HAP-1 (cell line): ENCODE measurements at regions not wholly inside any gene's neighbourhood (a gene's known extent, or its start where the extent isn't known, plus 50 kb on each side); places are given as distances from the start of the nearest gene placed in this dataset.
"Not testable (repeated sequence)": the region's sequence is repeated elsewhere in the genome, so short reads cannot be mapped to it uniquely, and the experiment has no call there.

Experiments
- DNase-seq, 2 experiments: peaks; one replicate each; pipeline ENCODE4 v3.0.0-alpha.2; 2016 to 2020; ENCODE audit warnings: low spot score in 2 of 2
- H3K27me3 ChIP-seq: fragments of 250-450 bp; sonication (Bioruptor Pico); 2 replicates; pipeline ENCODE4 v1.5.1; 2020; ENCODE audit warnings: low read depth, mild to moderate bottlenecking, moderate library complexity
- H3K36me3 ChIP-seq: fragments of 250-450 bp; sonication (Bioruptor Pico); replicated peaks from 2 replicates; pipeline ENCODE4 v1.5.1; 2020; ENCODE audit warnings: mild to moderate bottlenecking
- H3K4me1 ChIP-seq: fragments of 250-450 bp; sonication (Bioruptor Pico); 2 replicates; pipeline ENCODE4 v1.5.1; 2020; ENCODE audit warnings: mild to moderate bottlenecking
- H3K4me3 ChIP-seq: fragments of 250-450 bp; sonication (Bioruptor Pico); 2 replicates; pipeline ENCODE4 v1.5.1; 2020; ENCODE audit warnings: mild to moderate bottlenecking, moderate library complexity
- H3K9me3 ChIP-seq: fragments of 250-450 bp; sonication (Bioruptor Pico); 2 replicates; pipeline ENCODE4 v1.5.1; 2020; ENCODE audit warnings: mild to moderate bottlenecking, moderate library complexity
- in situ Hi-C: fragments of 300-500 bp; cut with MboI; formaldehyde crosslinking; loops from 3 replicates; pipeline ENCODE4 v1.14.3; 2020; ENCODE audit warnings: low sequenced_read_pairs, inconsistent platforms, mixed read lengths

DNA sequence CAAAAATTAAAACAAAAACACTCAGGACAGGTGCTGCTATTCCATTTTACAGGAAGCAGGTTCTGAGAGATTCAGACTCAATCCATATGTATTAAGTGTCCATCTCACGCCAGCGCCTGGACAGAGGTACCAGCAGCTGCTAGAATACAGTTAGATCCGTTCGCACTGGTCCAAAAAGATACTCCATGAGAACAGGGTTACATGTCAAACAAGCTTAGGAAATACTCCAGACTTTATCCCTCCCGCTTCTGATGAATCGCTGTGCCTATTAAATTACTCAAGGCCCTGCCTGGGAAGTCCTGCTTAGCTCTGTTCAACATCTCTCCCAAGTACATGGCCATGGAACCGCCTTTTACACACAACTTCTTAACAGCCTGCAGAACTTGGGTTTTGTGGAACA, 50.2 kb upstream of the SLC35C1 start:
- H3K27me3 ChIP-seq = peaks cover 12% of the 10 kb centered on the region
- in situ Hi-C loops = loop anchor here (25.0 kb wide), 2 partner anchors 617 to 817 kb away; partner anchors contain the start of gene PRDM11

DNA sequence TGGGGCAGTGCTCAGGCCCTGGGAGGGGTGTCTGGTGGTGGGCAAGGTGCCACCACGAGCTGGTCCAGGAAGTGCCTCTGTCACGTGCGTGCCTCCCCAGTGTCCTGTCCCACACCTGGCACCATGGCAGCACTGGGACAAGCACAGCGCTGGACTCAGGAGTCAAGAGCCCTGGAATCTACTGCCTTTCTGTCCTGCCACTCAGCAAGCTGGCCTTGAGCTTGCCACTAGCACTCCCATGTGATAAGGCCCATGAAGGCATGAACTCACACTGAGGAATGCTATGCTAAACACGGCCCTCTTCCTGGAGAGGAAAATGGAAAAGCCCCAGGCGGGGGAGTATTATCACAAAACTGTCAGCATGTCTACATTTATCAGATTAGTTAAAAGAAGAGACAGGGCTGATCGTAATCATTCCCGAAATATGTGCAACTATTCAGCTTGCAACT, 50.7 kb upstream of the SLC35C1 start:
- no peak for DNase-seq
- H3K36me3 ChIP-seq = no peaks in the 10 kb centered on the region
- peaks cover 12% of the 10 kb centered on the region for H3K27me3 ChIP-seq
- no peaks in the 10 kb centered on the region; the same call in 1 of the 2 replicates for H3K9me3 ChIP-seq
- no peaks in the 10 kb centered on the region for H3K4me1 ChIP-seq
- in situ Hi-C loops = loop anchor here (25.0 kb wide), 2 partner anchors 617 to 817 kb away; partner anchors contain the start of gene PRDM11
- no peak overlapping the region for H3K4me3 ChIP-seq

More for the DNA sequence above, 50.2 kb upstream of the SLC35C1 start:
- no peak overlapping the region for H3K4me3 ChIP-seq
- no peaks in the 10 kb centered on the region; the same call in 1 of the 2 replicates for H3K9me3 ChIP-seq
- no peaks in the 10 kb centered on the region for H3K36me3 ChIP-seq
- DNase-seq = no peak
- H3K4me1 ChIP-seq = no peaks in the 10 kb centered on the region

DNA sequence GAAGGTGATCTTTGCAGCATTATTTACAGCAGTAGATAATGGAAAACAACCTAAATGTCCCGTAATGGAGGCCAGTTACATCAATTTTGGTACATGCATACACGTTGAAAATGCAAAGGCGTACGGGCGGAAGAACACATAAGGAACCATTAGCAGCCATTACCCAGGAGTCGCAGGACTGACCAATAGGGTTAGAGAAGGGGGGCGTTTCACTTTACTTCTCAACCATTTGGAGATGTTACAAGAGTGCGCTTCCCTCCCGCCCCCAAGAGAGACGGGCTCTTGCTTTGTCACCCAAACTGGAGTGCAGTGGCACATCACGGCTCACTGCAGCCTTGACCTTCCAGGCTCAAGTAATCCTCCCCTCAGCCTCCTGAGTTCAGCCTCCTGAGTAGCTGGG, 52.8 kb upstream of the SLC35C1 start:
- DNase-seq = no peak
- in situ Hi-C loops = loop anchor here (25.0 kb wide), 2 partner anchors 615 to 815 kb away; partner anchors contain the start of gene PRDM11
- Histone ChIP-seq H3K36me3 (no peaks in the 10 kb centered on the region), H3K9me3 (no peaks in the 10 kb centered on the region; the same call in 1 of the 2 replicates), H3K27me3 (peaks cover 12% of the 10 kb centered on the region), H3K4me1 (no peaks in the 10 kb centered on the region), H3K4me3 (no peak overlapping the region)

DNA sequence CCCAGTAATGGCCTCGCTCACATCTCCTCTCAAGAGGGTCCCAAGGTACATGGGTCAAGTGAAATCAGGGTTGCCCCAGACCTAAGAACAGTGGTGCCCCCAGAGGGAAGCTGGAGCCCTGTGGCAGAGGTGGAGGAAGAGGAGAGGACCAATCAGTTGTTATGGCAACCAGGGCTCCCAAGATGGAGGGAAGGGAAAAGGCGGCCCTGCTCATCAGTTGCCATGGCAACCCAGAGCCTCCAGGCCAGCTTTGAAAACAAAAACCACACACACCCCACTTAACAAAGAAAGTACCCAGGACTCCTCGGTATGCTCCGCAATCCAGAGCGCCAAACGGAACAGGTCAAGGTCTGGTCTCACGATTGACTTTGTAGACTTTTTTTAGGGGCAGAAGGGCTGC, 53.5 kb upstream of the SLC35C1 start:
- H3K27me3 ChIP-seq = peaks cover 12% of the 10 kb centered on the region
- DNase-seq = peak; percentile 33 to 44
- no peaks in the 10 kb centered on the region; the same call in 1 of the 2 replicates for H3K9me3 ChIP-seq
- no peaks in the 10 kb centered on the region for H3K36me3 ChIP-seq
- H3K4me1 ChIP-seq = no peaks in the 10 kb centered on the region
- in situ Hi-C loops = loop anchor here (25.0 kb wide), 2 partner anchors 614 to 814 kb away; partner anchors contain the start of gene PRDM11
- H3K4me3 ChIP-seq = no peak overlapping the region

DNA sequence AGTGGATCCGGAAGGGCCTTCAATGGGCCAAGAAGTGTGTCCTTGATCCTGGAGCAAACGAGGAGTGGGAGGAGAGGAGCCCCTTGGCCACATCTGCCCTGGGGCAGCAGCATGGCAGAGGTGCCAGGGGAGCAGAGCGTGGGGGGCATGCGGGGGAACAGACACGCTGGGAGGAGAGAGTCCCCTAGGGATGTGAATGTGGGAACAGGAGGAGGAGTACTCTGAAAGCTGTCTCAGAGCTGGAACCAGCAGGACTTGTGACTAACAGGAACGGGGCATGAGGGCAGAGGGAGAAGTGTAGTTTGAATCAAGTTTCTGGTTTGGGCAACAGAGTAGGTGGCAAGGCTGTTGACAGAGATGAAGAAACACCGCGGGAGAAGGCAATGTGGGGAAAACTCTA, 54.5 kb upstream of the SLC35C1 start:
- in situ Hi-C loops = loop anchor here (25.0 kb wide), 2 partner anchors 613 to 813 kb away; partner anchors contain the start of gene PRDM11
- H3K4me3 ChIP-seq = no peak overlapping the region
- no peaks in the 10 kb centered on the region for H3K36me3 ChIP-seq
- no peak for DNase-seq
- H3K9me3 ChIP-seq = no peaks in the 10 kb centered on the region; the same call in 1 of the 2 replicates
- H3K4me1 ChIP-seq = no peaks in the 10 kb centered on the region
- H3K27me3 ChIP-seq = peaks cover 8% of the 10 kb centered on the region

DNA sequence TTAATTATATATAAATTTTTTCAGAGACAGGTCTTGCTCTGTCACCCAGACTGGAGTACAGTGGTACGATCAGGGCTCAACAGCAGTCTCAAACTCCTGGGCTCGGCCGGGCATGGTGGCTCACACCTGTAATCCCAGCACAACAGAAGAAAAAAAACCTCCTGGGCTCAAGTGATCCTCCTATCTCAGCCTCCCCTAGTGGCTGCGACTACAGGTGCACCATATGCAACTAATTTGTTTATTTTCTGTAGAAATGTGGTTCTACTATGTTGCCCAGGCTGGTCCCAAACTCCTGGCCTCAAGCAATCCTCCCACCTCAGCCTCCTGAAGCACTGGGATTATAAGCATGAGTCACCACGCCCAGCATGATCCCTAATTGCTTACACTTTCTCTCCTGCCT, 56.1 kb upstream of the SLC35C1 start:
- Histone ChIP-seq H3K27me3 (peaks cover 3% of the 10 kb centered on the region; the same call in 1 of the 2 replicates), H3K4me3 (no peak overlapping the region), H3K4me1 (no peaks in the 10 kb centered on the region; the same call in 1 of the 2 replicates), H3K9me3 (no peaks in the 10 kb centered on the region; the same call in 1 of the 2 replicates), H3K36me3 (no peaks in the 10 kb centered on the region)
- DNase-seq = no peak
- in situ Hi-C loops = no loop called here

DNA sequence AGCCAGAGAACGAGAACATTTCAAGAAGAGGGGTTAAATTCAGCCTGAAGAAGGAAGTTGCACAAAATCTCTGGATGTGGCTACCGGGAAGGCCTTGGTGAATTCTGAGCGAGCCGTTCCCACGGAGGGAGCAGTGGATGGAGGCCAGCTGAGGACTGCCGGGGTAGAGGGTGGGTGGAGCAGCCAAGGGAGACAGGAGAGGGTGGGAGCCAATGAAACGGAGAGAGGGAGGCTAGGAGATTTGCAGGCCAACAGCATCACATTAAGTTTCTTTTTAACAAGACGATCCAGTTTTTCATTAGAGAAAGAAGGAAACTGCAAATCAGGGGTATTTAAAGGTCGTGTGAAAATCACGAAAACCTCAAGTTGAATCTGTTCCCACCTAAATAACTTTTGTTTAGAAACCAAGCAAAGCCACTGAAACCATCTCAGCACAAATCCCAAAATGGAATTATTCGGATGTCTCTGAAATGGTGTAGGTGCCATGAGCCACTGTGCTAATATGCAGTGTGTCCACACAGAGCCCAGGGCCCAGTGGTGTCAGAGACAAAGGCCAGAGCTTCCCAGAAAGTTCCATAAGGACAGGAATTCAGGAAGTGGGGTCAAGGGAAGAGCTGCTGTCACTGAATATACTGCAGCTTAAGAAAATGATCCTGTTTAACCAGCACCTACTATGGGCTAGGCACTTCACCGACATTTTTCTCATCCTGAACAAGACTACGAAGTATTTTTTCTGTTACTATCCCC, 59.7 kb upstream of the SLC35C1 start:
- in situ Hi-C loops = no loop called here

DNA sequence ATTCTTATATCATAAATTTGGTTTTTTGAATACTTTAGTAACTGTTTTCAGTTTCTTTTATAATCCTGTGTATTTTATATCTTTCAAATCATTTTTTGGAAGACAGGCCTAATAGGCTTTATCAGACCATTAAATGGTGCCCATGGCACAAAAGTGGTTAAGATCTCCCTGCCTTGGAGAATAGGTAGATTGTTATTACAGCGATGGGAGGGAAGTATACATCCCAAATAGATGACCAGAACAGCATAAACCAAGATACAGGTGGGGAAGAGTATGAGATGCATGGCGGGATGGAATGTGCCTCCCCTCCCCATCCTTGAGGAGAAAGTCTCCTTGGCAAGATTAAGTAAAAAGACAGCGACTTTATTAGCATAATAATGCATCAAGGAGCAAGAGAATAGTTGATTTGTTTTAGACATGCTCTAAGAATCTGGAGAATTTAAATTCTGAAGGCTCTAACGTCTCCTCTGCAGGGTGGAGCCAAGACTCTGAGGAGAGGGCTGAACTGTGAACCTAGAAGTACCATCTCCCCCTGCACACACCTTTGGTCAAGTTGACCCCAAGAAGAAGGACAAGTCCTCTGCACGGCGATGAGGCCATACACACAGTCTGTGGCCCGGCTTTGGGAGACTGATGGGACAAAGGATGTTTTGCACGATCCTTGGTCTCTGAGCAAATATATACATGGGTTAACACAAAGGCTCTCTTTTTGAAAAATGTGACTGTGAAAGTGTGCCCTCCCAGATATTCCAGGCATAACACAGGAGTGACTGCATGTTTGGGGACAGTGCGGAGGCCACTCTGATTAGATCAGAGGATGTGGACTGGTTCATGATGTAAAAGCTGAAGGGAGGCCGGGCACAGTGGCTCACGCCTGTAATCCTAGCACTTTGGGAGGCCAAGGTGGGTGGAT, 61.1 kb upstream of the SLC35C1 start:
- peak in 1 of 2 experiments; percentile 5 for DNase-seq
- in situ Hi-C loops = no loop called here
- Histone ChIP-seq H3K4me3 (no peak overlapping the region), H3K36me3 (no peaks in the 10 kb centered on the region), H3K9me3 (no peaks in the 10 kb centered on the region), H3K4me1 (no peaks in the 10 kb centered on the region; the same call in 1 of the 2 replicates), H3K27me3 (no peaks in the 10 kb centered on the region)

More for the DNA sequence above, 59.7 kb upstream of the SLC35C1 start:
- Histone ChIP-seq H3K9me3 (no peaks in the 10 kb centered on the region; the same call in 1 of the 2 replicates), H3K27me3 (no peaks in the 10 kb centered on the region), H3K4me3 (no peak overlapping the region), H3K4me1 (no peaks in the 10 kb centered on the region; the same call in 1 of the 2 replicates), H3K36me3 (no peaks in the 10 kb centered on the region)
- DNase-seq = no peak

DNA sequence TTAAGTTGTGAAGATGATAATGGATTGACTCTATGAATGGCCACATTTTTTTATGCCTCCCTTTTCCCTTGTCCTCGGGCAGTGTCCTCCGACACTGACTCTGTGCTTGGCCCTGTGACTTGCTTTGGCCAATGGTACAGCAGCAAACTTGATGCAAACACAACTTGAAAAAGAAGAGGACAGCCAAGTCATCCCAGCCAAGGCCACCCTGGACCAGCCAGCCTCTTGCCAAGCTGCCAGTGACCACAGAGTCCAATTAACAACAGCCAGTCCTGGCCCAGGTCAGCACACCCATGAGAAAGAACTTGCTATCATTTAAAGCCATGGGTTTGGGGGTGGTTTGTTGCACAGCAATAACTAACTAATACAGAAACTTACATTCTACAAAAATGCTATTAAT, 63.4 kb upstream of the SLC35C1 start:
- in situ Hi-C loops = no loop called here
- no peaks in the 10 kb centered on the region for H3K36me3 ChIP-seq
- no peak for DNase-seq
- H3K9me3 ChIP-seq = no peaks in the 10 kb centered on the region
- H3K27me3 ChIP-seq = no peaks in the 10 kb centered on the region
- H3K4me1 ChIP-seq = no peaks in the 10 kb centered on the region; the same call in 1 of the 2 replicates
- no peak overlapping the region for H3K4me3 ChIP-seq

DNA sequence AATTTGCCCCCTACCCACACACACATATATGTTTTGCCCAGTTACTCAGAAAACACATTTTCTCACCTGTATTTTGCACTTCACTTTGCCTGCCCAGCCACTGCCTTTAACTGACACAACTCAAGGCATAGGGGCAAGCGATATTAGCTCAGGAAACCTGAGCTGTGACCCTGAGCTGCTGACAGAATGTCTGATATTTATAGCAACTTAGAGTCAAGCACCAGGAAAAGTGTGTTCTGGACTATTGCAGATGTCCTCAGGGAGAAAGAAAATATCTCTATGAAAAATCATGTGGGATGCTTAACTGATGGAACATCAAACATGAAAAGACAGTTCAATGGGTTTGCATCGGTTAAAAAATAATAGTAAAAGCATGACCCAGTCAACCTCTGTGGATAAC, 63.9 kb upstream of the SLC35C1 start:
- Histone ChIP-seq H3K4me1 (no peaks in the 10 kb centered on the region; the same call in 1 of the 2 replicates), H3K4me3 (no peak overlapping the region), H3K36me3 (no peaks in the 10 kb centered on the region), H3K27me3 (no peaks in the 10 kb centered on the region), H3K9me3 (no peaks in the 10 kb centered on the region)
- no peak for DNase-seq
- in situ Hi-C loops = no loop called here

DNA sequence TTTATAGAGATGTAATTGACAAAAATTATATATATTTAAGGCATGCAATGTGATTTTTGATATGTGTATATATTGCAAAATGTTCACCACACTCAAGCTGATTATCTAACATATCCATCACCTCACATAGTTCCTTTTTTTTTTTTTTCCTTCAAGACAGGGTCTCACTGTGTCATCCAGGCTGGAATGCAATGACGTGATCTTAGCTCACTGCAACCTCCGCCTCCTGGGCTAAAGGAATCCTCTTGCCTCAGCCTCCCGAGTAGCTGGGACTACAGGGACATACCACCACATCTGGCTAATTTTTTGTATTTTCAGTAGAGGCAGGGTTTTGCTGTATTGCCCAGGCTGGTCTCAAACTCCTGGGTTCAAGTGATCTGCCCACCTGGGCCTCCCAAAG, 65.1 kb upstream of the SLC35C1 start:
- Histone ChIP-seq H3K4me1 (no peaks in the 10 kb centered on the region; the same call in 1 of the 2 replicates), H3K9me3 (no peaks in the 10 kb centered on the region), H3K27me3 (no peaks in the 10 kb centered on the region), H3K36me3 (no peaks in the 10 kb centered on the region), H3K4me3 (no peak overlapping the region)
- in situ Hi-C loops = no loop called here
- DNase-seq = no peak

DNA sequence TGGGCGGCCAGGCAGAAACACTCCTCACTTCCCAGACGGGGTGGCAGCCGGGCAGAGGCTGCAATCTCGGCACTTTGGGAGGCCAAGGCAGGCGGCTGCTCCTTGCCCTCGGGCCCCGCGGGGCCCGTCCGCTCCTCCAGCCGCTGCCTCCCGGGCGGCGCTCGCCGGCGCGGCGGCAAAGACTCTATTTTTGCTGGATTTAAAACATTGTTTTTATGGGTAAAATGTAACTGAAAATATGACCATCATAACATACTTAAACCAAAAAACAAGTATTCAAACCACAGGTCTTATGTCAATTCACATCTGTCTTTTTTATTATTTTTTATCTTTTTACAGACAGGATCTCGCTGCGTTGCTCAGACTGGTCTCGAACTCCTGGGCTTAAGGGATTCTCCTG, 65.9 kb upstream of the SLC35C1 start:
- in situ Hi-C loops, H3K9me3 ChIP-seq, DNase-seq, H3K4me1 ChIP-seq, H3K27me3 ChIP-seq, H3K4me3 ChIP-seq, H3K36me3 ChIP-seq: not testable (repeated sequence)

DNA sequence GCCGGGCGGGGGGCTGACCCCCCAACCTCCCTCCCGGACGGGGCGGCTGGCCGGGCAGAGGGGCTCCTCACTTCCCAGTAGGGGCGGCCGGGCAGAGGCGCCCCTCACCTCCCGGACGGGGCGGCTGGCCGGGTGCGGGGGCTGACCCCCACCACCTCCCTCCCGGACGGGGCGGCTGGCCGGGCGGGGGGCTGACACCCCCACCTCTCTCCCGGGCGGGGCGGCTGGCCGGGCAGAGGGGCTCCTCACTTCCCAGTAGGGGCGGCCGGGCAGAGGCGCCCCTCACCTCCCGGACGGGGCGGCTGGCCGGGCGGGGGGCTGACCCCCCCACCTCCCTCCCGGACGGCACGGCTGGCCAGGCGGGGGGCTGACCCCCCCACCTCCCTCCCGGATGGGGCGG, 66.8 kb upstream of the SLC35C1 start:
- in situ Hi-C loops, H3K27me3 ChIP-seq, DNase-seq, H3K4me1 ChIP-seq, H3K9me3 ChIP-seq, H3K4me3 ChIP-seq, H3K36me3 ChIP-seq: not testable (repeated sequence)
